SK-N-MC (cell line): ENCODE measurements at regions not wholly inside any gene's neighbourhood (a gene's known extent, or its start where the extent isn't known, plus 50 kb on each side); places are given as distances from the start of the nearest gene placed in this dataset.

ENCODE experiments used
- EZH2 ChIP-seq: fragments of 200-600 bp; sonication (generic); IDR thresholded peaks from one replicate; pipeline ENCODE4 v1.6.1; 2017; ENCODE audit warnings: antibody characterized with exemption
- FOXP2 ChIP-seq: optimal IDR thresholded peaks from 2 replicates; pipeline ENCODE3; 2011; ENCODE audit warnings: mild to moderate bottlenecking, moderate library complexity; ENCODE audit not compliant: insufficient read depth; ENCODE audit errors: extremely low read length, control extremely low read depth
- POLR2AphosphoS5 ChIP-seq: IDR thresholded peaks from 2 replicates; pipeline ENCODE4 v1.6.1; 2012; ENCODE audit warnings: mild to moderate bottlenecking, low read depth, low read length, borderline replicate concordance

- TF ChIP-seq EZH2 (no peak), POLR2AphosphoS5 (no peak), FOXP2 (no peak)
Observed at GRCh38 chr6:77361018-77361417, 102.3 kb downstream of the HTR1B start.
